GM23248 (cell line): ENCODE measurements at regions not wholly inside any gene's neighbourhood (a gene's known extent, or its start where the extent isn't known, plus 50 kb on each side); places are given as distances from the start of the nearest gene placed in this dataset.

ENCODE experiments used
- DNase-seq: peaks from one replicate; pipeline ENCODE4 v3.0.0-alpha.2; 2015
- H2AFZ ChIP-seq: fragments of 200-600 bp; sonication (generic); 2 replicates; pipeline ENCODE4 v1.6.1; 2016; ENCODE audit warnings: antibody characterized with exemption
- H3F3A ChIP-seq: fragments of 200-600 bp; sonication (generic); 2 replicates; pipeline ENCODE4 v1.6.1; 2016; ENCODE audit warnings: mild to moderate bottlenecking, antibody characterized with exemption, mixed run types; ENCODE audit not compliant: insufficient read depth
- H3K27ac ChIP-seq: fragments of 200-600 bp; sonication (generic); 2 replicates; pipeline ENCODE4 v1.5.1; 2016; ENCODE audit warnings: mild to moderate bottlenecking
- H3K27me3 ChIP-seq: fragments of 200-600 bp; sonication (generic); replicated peaks from 2 replicates; pipeline ENCODE4 v1.6.1; 2016; ENCODE audit warnings: mild to moderate bottlenecking; ENCODE audit not compliant: insufficient read depth
- H3K36me3 ChIP-seq: fragments of 200-600 bp; sonication (generic); 2 replicates; pipeline ENCODE4 v1.6.1; 2016; ENCODE audit warnings: low read depth, mild to moderate bottlenecking
- H3K4me1 ChIP-seq: fragments of 200-600 bp; sonication (generic); 2 replicates; pipeline ENCODE4 v1.6.1; 2016; ENCODE audit warnings: mild to moderate bottlenecking; ENCODE audit not compliant: insufficient read depth
- H3K4me2 ChIP-seq: fragments of 200-600 bp; sonication (generic); one replicate; pipeline ENCODE4 v1.6.1; 2016; ENCODE audit warnings: mild to moderate bottlenecking; ENCODE audit not compliant: unreplicated experiment
- H3K4me3 ChIP-seq: fragments of 200-600 bp; sonication (generic); 2 replicates; pipeline ENCODE4 v1.5.1; 2016; ENCODE audit warnings: mild to moderate bottlenecking
- H3K79me2 ChIP-seq: fragments of 200-600 bp; sonication (generic); 2 replicates; pipeline ENCODE4 v1.6.1; 2016; ENCODE audit warnings: mild to moderate bottlenecking; ENCODE audit not compliant: insufficient read depth
- H3K9ac ChIP-seq: fragments of 200-600 bp; sonication (generic); 2 replicates; pipeline ENCODE4 v1.6.1; 2016; ENCODE audit warnings: mild to moderate bottlenecking
- H3K9me2 ChIP-seq: fragments of 200-600 bp; sonication (generic); 2 replicates; pipeline ENCODE4 v1.6.1; 2016; ENCODE audit warnings: mixed run types, mild to moderate bottlenecking, moderate library complexity; ENCODE audit not compliant: insufficient read depth
- H3K9me3 ChIP-seq: fragments of 200-600 bp; sonication (generic); one replicate; pipeline ENCODE4 v1.6.1; 2017; ENCODE audit warnings: low read depth
- H4K20me1 ChIP-seq: fragments of 200-600 bp; sonication (generic); 2 replicates; pipeline ENCODE4 v1.6.0; 2016; ENCODE audit not compliant: insufficient read depth
- EZH2 ChIP-seq: fragments of 200-600 bp; sonication (generic); IDR thresholded peaks from 2 replicates; pipeline ENCODE4 v1.6.1; 2018; ENCODE audit warnings: antibody characterized with exemption, mild to moderate bottlenecking; ENCODE audit not compliant: insufficient read depth, poor library complexity, severe bottlenecking
- EZH2phosphoT487 ChIP-seq: fragments of 200-600 bp; sonication (generic); IDR thresholded peaks from 2 replicates; pipeline ENCODE4 v1.6.1; 2018; ENCODE audit warnings: antibody characterized with exemption, moderate library complexity, mild to moderate bottlenecking, low read depth; ENCODE audit not compliant: insufficient read depth
- WGBS, 2 experiments: methylation state at CpG; one replicate each; pipeline ENCODE4 v1.1.6; 2015 to 2017; ENCODE audit warnings: low lambda C conversion rate in 2 of 2, low coverage in 1 of 2; ENCODE audit errors: missing lambda C conversion rate in 2 of 2; 5-methylcytosine and 5-hydroxymethylcytosine counted together
- in situ Hi-C: fragments of 300-500 bp; cut with MboI; formaldehyde crosslinking; loops from 2 replicates; pipeline ENCODE4 v1.15.0; 2020

DNA sequence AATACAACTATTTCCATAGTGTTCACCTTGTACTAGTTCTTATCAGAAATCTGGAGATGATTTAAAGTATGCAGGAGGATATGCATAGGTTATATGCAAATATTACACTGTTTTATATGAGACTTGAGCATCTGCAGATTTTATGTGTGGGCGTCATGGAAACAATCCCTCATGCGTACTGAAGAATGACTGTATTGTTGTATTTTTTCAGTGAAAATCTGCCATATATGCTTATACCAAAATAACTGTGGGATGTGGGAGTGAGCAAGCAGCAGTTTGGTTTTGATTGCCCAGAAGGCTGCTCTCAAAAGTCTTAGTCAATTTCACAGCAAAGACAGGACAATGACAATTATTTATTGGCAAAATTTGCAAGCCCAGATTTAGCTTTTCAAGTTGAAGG is 238.8 kb upstream of the PCDH20 start:
- H3F3A ChIP-seq: no peaks in the 10 kb centered on the region
- in situ Hi-C loops: no loop called here
- no peaks in the 10 kb centered on the region for H3K4me1 ChIP-seq
- WGBS, 2 experiments: 31% methylated on average over 2 of the region's 2 CpGs
- no peak overlapping the region for H3K4me3 ChIP-seq
- no peaks in the 10 kb centered on the region for H3K9me2 ChIP-seq
- H3K79me2 ChIP-seq: no peaks in the 10 kb centered on the region
- no peak overlapping the region for H2AFZ ChIP-seq
- no peak overlapping the region for H3K9ac ChIP-seq
- no peaks in the 10 kb centered on the region for H3K27me3 ChIP-seq
- H3K27ac ChIP-seq: no peak overlapping the region
- DNase-seq: no peak
- H3K4me2 ChIP-seq: no peak overlapping the region
- H3K36me3 ChIP-seq: no peaks in the 10 kb centered on the region
- no peak for TF ChIP-seq EZH2
- TF ChIP-seq EZH2phosphoT487: no peak
- no peaks in the 10 kb centered on the region for H3K9me3 ChIP-seq
- H4K20me1 ChIP-seq: no peaks in the 10 kb centered on the region

DNA sequence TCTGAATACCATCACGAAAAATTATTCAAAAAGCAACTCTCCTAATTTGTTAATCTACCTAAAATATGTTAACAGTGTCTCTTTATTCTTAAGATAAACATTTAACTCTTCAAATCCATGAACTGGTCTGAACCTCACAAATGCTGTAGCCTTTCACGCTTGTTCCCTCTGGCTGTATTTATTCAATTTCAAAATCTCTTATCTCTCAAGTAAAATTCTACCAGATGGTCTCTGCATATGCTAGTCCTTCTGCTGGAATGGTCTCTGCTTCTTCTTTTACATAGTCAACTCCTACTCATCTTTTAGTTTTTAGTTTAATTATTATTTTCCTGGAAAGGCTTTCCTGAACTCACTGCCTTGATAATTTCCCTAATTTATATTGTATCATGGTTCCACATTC is 232.9 kb upstream of the PCDH20 start:
- 4 to 7% methylated on average over 2 of the region's 2 CpGs for WGBS, 2 experiments
- H3K36me3 ChIP-seq: no peaks in the 10 kb centered on the region
- no peaks in the 10 kb centered on the region for H3K79me2 ChIP-seq
- no peaks in the 10 kb centered on the region for H3K4me1 ChIP-seq
- H3K9ac ChIP-seq: no peak overlapping the region
- H3K4me2 ChIP-seq: no peak overlapping the region
- H3K27me3 ChIP-seq: no peaks in the 10 kb centered on the region
- no peaks in the 10 kb centered on the region for H3K9me2 ChIP-seq
- H3K4me3 ChIP-seq: no peak overlapping the region
- in situ Hi-C loops: no loop called here
- no peak overlapping the region for H3K27ac ChIP-seq
- H3K9me3 ChIP-seq: peaks cover 2% of the 10 kb centered on the region
- H3F3A ChIP-seq: no peaks in the 10 kb centered on the region
- no peaks in the 10 kb centered on the region for H4K20me1 ChIP-seq
- H2AFZ ChIP-seq: no peak overlapping the region
- TF ChIP-seq EZH2phosphoT487 (no peak), EZH2 (no peak)
- no peak for DNase-seq

DNA sequence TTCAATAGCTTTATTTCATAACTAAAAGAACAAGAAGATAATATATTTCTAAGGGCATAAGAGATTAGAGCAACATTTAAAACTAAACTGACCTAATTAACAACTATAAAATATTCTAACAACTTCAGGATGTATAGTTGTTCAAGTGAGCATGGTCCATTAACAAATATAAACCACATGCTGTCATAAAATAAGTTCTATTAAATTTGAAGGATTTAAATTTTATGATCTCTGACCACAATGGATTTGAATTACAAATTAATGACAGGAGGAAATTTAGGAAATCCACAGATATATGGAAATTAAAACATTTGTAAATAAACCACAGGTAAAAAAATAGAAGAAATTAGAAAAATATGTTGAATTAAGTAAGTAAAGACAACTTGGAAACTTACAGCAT is 196.5 kb upstream of the PCDH20 start:
- Histone ChIP-seq H3K4me3 (no peak overlapping the region), H3K27ac (no peak overlapping the region), H3K9me2 (no peaks in the 10 kb centered on the region), H4K20me1 (no peaks in the 10 kb centered on the region), H3K4me1 (no peaks in the 10 kb centered on the region), H3K79me2 (no peaks in the 10 kb centered on the region), H3K36me3 (no peaks in the 10 kb centered on the region), H3F3A (no peaks in the 10 kb centered on the region), H2AFZ (no peak overlapping the region), H3K4me2 (no peak overlapping the region), H3K9ac (no peak overlapping the region), H3K27me3 (no peaks in the 10 kb centered on the region), H3K9me3 (no peaks in the 10 kb centered on the region)
- TF ChIP-seq EZH2phosphoT487: no peak
- no peak for TF ChIP-seq EZH2
- DNase-seq: no peak
- in situ Hi-C loops: no loop called here

DNA sequence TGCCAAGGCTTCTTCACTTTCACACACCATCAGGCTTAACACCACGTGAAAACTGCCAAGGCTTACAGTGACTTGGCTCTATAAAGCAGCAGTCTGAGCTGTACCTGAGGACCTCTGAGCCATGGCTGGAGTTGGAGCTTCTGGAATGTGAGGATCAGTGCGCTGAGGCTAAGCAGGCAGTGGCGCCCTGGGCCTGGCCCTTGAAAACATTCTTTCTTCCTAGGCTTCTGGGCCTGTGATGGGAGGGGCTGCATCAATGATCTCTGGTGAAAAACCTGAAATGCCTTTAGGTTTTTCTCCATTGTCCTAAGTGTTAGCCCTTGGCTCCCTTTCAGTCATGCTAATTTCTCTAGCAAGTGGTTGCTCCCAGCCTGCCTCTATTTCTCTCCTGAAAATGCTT is 192.5 kb upstream of the PCDH20 start:
- H3K9me3 ChIP-seq: no peaks in the 10 kb centered on the region
- no peaks in the 10 kb centered on the region for H4K20me1 ChIP-seq
- H3K36me3 ChIP-seq: no peaks in the 10 kb centered on the region
- no peak for TF ChIP-seq EZH2phosphoT487
- TF ChIP-seq EZH2: no peak
- no peaks in the 10 kb centered on the region for H3F3A ChIP-seq
- H3K4me1 ChIP-seq: no peaks in the 10 kb centered on the region
- no peak overlapping the region for H3K27ac ChIP-seq
- in situ Hi-C loops: no loop called here
- WGBS, 2 experiments: 9 to 22% methylated on average over 3 of the region's 3 CpGs
- DNase-seq: no peak
- H3K4me2 ChIP-seq: no peak overlapping the region
- H3K79me2 ChIP-seq: no peaks in the 10 kb centered on the region
- no peaks in the 10 kb centered on the region for H3K9me2 ChIP-seq
- H3K9ac ChIP-seq: no peak overlapping the region
- no peaks in the 10 kb centered on the region for H3K27me3 ChIP-seq
- no peak overlapping the region for H3K4me3 ChIP-seq
- H2AFZ ChIP-seq: no peak overlapping the region

DNA sequence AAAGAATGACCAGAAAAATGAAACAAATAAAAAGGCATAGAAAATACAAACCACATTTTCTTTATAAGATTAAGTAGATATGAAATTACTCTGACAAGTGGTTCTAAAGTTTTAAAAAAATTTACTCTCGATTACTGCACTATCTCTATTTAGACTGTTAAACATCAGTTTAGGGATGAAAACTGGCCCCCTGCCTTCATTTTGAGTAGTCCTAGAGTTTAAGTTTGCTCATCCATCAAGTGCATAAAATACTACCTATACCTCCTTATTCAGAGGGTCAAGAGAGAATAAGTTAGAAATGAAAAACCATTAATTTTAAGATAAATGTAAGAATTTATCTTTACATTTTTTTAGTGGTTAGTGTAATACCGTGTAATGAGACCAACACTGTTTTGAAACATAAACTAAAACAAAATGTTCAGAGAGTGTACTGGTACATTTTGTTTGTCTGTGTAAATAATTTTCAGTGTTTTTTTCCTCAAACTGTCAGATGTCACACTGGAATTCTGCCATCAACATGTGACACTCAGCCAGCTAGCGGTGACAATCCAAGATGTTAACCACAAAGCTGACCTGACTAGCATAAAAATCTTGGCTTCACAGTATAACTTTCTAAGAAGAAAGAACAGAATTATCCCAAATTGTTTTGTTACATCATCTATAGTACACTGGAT is 184.8 kb upstream of the PCDH20 start:
- Histone ChIP-seq H3K9me2 (no peaks in the 10 kb centered on the region), H3K27ac (no peak overlapping the region), H3K4me1 (no peaks in the 10 kb centered on the region), H3K79me2 (no peaks in the 10 kb centered on the region), H3K27me3 (no peaks in the 10 kb centered on the region), H3K9me3 (no peaks in the 10 kb centered on the region), H4K20me1 (no peaks in the 10 kb centered on the region), H3K4me2 (no peak overlapping the region), H3K36me3 (no peaks in the 10 kb centered on the region), H3K9ac (no peak overlapping the region), H2AFZ (no peak overlapping the region), H3K4me3 (no peak overlapping the region), H3F3A (no peaks in the 10 kb centered on the region)
- TF ChIP-seq EZH2 (no peak), EZH2phosphoT487 (no peak)
- no peak for DNase-seq
- WGBS, 2 experiments: 2 to 7% methylated on average over 3 of the region's 3 CpGs
- in situ Hi-C loops: no loop called here
